HT1080 (cell line): ENCODE measurements at regions not wholly inside any gene's neighbourhood (a gene's known extent, or its start where the extent isn't known, plus 50 kb on each side); places are given as distances from the start of the nearest gene placed in this dataset.
"Not testable (repeated sequence)": the region's sequence is repeated elsewhere in the genome, so short reads cannot be mapped to it uniquely, and the experiment has no call there.

Experiments
- DNase-seq: peaks from one replicate; pipeline ENCODE4 v3.0.0-alpha.2; 2015; ENCODE audit warnings: low read depth

DNA sequence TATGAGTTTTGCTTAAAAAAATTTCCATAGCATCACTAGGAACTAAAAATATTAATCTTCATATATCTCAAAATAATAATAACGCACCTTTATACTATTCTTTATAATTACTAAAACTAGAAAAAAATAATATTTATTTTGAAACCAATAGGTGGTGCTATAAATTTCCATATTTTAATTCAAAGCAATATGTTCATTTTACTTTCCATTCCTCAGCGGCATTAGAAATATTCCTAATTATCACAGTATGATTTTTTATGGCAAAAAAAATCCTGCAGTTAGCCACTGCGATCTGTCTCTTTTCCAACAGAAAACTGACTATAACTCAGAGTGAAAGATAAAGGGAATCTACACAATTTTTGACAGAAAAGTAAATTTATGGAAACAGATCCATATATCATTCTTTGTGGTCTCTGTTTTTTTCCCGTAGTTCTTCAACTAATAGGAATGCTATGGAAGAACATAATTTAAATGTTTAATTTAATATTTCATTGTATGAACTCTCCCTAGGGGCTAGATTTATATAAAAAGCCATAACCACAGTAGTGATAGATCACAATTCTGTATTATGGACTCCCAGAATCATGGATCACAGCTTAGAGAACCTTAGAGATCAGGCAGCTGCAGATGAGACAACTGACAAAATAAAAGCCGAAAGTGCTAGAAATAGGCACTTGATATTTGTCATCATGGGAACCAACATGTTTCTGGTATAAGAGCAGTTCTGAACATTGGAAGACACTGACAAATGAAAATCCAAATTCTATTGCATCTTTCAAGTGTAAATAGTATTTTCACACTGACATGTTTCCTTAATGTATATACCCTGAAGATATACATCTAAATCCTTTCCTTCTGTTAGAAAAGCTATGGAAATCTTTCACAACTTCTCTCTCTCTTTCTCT, 167.7 kb upstream of the MPDZ start:
- no peak for DNase-seq

DNA sequence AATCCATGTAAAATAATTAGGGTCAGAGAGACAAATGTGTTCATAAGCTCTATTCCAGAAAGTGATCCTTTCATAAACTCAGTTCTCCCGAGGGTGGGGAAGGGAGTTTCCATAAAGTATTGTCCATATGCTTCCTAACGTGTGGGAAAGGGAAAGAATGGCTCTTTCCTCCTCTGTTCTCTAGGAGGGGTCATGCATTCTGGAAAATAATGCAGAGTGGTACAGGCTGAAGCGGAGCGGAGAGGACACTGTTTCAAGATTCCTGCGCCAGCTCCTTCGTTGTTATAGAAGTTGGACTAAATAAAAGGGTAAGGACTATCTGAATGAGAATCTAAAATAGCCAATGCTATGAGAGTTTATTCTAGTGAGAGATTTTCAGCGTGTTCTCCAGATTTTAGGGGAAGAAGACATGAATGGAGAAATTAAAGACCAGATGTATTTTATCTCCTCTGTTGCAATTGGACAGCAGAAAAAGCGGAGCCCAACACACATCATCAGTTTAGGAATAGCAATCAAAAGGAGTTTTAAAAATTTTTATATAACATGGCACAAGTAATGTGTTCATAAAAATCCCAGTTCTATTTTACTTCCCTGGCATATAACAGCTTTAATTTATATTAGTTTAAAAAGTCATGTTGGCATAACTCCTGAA, 166.9 kb upstream of the MPDZ start:
- no peak for DNase-seq

- DNase-seq, result no peak
These were observed 165.6 kb upstream of the MPDZ start for GRCh38 chr9:13445103-13445500.

DNA sequence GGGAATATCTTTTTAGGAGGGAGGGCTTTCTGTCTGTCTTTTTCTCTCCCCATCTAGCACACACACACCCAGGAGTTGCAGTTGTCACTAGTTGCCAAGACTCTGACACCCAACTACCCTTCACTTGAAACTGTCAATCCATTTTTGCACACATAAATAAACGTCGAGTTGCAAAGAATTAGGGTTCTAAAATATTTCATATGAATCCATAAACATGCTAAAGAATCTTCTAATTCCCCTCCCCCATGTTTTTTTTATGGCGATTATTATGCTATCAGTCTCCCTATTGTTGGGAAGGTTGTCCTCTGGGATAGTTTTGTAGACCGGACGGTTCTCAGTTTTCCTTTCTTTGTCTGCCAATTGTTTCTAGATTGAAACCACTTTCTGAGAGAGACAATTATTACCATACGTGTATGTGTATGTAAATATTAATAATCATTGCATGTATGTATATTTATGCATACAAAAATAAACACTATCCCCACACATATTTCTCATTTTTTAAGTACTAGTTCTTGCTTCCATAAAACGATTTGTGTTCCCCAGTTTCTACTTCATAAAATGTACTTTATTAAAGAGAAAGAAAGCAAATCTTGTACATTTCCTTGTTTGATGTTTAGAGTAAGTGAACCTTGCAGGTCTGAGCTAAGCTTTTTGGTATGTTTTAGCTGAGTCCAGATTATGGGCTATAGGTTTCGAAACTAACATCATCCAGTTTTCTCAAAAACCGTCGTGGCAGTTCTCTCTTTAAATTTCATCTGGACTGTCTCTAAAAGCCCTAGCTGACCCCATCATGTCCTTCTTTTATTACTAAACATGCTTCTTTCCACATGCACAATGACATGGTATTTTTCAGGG, 165.0 kb upstream of the MPDZ start:
- DNase-seq, result no peak

GRCh38 chr9:13443346-13444244, 164.1 kb upstream of the MPDZ start:
- no peak for DNase-seq

DNA sequence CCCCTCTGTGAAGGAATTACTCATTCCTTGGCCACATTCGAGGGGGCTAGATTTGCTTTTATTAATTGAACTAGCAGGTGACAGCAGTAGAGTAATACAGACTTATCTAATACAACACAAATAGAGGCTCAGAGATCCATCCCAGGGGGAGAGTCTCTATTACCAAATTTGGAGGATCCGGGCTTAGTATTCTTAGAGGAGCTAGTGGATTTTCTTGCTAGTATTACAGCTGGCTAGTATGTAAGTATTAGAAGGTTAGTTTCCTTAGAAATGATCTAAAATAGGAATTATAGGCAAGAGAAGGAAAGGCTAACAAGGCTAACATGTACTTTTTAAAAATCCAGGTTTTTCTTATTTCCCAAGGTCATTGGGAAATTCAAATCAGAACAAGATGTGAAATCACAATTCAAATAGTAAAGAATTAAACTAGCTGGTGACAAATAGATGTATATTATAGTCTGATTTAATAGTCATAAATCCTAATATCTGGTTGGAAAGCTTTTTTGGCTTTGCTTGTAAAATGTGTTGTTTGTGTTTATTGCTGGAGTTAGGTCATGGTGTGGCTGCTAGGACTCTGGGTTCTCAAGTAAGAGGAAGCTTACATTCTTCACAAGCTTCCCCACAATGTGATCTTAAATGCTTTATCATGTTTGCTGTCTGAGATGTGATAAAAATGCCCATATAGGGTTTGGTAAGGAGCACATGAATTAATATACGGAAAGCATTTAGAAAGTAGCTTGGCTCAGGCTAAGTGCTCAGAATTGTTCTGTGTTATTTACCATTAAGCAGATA, 160.4 kb upstream of the MPDZ start:
- no peak for DNase-seq

DNA sequence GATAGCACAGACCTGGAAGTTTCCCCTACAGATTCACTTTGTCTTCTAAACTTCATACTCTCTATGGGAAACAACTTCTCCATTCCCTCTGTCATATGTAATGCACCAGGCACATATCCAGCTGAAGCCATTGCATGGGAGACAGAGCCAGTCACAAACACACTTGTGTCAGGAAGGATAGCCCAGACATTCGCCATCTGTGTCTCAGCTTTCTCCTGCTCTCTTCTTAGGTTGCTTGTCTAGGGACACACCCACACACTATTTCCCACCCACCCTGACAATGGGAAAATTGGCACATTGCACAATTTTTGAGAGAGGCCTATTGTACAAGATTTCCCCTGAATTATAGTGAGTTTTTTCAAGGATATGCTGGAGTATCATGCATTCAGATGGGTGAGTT, 158.4 kb upstream of the MPDZ start:
- DNase-seq, result no peak

- DNase-seq, result no peak
These were observed 157.1 kb upstream of the MPDZ start for GRCh38 chr9:13436591-13436990.

GRCh38 chr9:13433453-13433852, 154.0 kb upstream of the MPDZ start:
- not testable (repeated sequence) for DNase-seq

- DNase-seq, result peak; percentile 39
These were observed 153.4 kb upstream of the MPDZ start for GRCh38 chr9:13432904-13433303.

DNA sequence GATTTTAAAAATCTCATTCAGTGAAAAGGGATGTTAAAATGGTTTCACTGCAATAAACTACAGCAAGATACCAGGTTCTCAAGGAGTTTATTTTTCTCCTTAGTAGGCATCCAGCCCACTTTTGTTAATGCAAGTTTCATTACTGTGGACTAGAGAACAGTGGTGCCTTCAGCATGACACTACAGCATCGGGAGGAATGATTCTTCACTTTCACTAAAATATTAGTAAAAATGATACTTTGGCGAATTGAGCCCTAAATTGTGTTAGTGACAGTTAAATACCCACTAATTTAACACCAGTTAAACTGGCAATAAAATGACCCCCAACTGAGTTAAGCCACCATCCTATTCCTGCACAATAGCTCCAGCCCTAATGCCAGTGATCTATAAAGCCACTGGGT, 152.2 kb upstream of the MPDZ start:
- DNase-seq, result no peak

DNA sequence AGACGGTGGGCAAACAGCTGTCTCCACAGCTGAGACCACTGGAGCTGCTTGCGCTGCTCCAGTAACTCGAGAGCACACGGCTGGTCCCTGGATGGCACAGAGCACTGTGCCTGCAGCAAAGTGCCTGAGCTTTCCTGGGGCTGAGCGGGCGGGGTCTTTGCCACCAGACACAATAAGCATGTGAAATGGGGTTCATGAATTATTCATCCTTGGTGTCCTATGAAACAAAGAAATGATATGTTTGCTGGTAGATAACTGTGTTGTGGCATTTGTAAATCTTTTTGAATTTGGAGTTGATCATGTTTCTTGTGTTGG, 151.7 kb upstream of the MPDZ start:
- no peak for DNase-seq

DNA sequence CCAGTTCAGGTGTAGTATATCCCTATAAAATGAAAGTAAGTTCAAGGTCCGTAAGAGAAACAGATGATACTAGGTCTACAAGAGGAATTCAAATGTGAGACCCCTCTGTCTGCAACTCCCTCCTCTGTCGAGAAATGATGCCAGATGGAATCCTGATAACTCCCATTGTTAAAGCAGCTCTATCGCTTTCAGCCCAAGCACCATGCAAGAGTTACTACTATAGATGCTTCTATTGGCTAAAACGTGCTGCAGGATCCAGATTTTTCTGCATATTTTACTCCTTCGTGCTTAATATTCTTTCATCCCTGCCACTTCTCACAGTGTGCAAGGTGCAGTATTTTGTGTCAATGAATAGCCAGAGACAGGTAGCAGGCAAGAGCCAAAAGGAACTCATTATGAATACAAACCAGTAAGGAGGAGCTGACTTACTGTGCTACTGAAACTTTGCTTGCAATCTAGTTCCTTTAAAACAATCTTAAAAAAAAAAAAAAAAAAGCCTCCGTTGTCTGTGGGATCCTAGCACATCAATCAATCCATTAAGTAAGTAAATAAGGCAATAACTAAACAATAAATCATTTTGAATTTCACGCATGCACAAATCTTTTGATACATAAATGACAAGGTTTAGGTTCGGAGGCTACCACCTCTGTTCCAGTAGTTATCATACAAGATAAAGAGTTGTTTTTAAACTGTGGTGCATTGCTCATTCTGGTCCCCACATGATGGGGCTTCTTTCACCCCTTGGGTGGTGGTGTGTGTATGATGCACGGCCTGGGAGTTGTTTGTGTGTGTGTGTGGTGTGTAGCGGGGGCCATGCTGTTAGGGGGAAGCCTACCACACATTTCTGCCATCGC, 151.1 kb upstream of the MPDZ start:
- no peak for DNase-seq

GRCh38 chr9:13429301-13430190, 150.1 kb upstream of the MPDZ start:
- no peak for DNase-seq

GRCh38 chr9:13428766-13429165, 149.3 kb upstream of the MPDZ start:
- DNase-seq, result no peak

- DNase-seq, result peak; percentile 30
These were observed 148.1 kb upstream of the MPDZ start for GRCh38 chr9:13427587-13427986.

DNA sequence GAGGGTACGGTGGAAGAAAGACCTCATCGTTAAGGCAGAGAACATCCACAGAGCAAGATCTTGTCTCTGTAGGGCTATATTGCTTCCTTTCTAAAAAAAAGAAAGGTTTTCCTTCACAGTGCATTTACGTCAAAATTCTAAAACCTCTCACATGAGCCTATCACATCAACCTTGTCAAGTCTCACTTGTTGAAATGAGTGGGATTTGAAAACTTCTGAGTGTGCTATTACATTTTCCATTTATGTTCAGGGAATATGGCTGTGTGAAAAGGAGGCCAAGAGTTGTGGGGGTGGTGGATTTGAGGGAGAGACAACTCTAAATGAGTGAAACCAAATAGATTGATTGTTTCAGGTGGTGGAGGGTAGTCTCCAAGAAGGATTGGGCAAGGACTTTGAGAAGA, 147.1 kb upstream of the MPDZ start:
- DNase-seq, result no peak

DNA sequence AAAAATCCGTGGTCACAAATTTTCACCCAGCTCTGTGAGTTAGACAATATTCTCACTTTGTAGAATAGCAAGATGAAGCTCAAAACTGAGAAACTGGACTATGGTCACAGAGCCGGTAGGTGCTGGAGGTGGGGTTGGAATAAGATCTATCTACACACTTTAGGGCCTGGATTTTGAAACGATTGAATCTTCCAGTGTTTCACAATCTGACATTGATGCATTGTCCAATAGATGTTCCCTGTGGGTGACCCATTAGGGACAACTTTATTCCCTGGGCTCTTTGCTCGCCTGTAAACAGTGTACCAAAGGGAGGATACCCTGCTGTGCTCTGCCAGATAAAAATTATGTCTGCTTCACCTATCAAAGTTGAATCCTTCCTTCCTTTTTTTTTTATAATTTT, 145.4 kb upstream of the MPDZ start:
- no peak for DNase-seq
